ENCODE measurements at regions not wholly inside any gene's neighbourhood (a gene's known extent, or its start where the extent isn't known, plus 50 kb on each side); places are given as distances from the start of the nearest gene placed in this dataset.

DNA sequence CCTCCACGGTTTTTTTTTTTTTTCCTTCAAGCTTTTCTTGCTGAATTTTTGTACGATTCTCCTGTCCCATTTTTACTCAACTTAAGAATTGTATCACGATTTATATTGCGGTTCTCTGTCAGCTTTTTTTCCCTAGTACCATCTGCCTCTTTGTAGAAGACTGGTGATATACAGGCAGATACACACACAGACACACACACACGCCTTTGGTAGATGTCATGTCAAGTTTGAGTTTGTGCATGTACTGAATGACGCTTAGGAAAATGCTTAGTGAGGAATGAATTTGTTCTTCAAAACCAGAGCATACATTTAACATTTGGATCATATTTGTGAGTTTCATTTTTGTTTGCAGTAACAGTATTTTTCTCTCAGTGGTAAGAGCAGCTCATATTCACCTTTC, 82.0 kb upstream of the MBNL2 start:
- Histone ChIP-seq H3K4me1 (replicated peaks in 1 of 4; ENCODE audit: control insufficient read depth in 3 of 4, insufficient read depth in 4 of 4, low read length in 3 of 4) (peaks cover 0 to 4% (median 3%) of the 10 kb centered on the region in 4 experiments; a peak in 2 of 7 replicates), H4K91ac (replicated peaks; ENCODE audit: insufficient read length, low read length) (no peak overlapping the region), H2BK12ac (ENCODE audit: low read depth, low read length) (no peak overlapping the region), H2AFZ (ENCODE audit: low read length) (no peak overlapping the region), H3K36me3 (ENCODE audit: control insufficient read depth in 2 of 4, insufficient read depth in 4 of 4, low read length in 3 of 4) (no peaks in the 10 kb centered on the region), H3K9me3 (ENCODE audit: insufficient read depth in 2 of 2, low read depth in 1 of 2, low read length in 1 of 2) (no peaks in the 10 kb centered on the region), H3K23ac (ENCODE audit: insufficient read length) (no peak overlapping the region), H3K4ac (replicated peaks; ENCODE audit: insufficient read length, low read depth, low read length) (no peak overlapping the region), H2BK5ac (ENCODE audit: low read depth, low read length) (no peak overlapping the region), H3K27ac (ENCODE audit: low read depth, low read length) (no peak overlapping the region), H2BK20ac (ENCODE audit: low read length) (no peak overlapping the region), H3K56ac (replicated peaks; ENCODE audit: insufficient read length, low read depth, low read length) (no peak overlapping the region), H3K4me2 (ENCODE audit: insufficient read depth in 1 of 2, low read depth in 2 of 2, low read length in 2 of 2) (no peak overlapping the region), H3K79me1 (ENCODE audit: low read depth, low read length) (no peaks in the 10 kb centered on the region), H3K18ac (ENCODE audit: extremely low read depth, low read length) (no peak overlapping the region), H3K9ac (replicated peaks in 1 of 4; ENCODE audit: extremely low read depth in 1 of 4, low read depth in 3 of 4, low read length in 3 of 4) (no peak overlapping the region), H3K27me3 (replicated peaks in 1 of 4; ENCODE audit: control insufficient read depth in 3 of 4, extremely low read depth in 1 of 4, insufficient read depth in 3 of 4, low read length in 3 of 4) (no peaks in the 10 kb centered on the region; a peak in 1 of 7 replicates), H3K23me2 (ENCODE audit: low read depth, low read length) (no peaks in the 10 kb centered on the region), H2BK120ac (replicated peaks; ENCODE audit: low read depth, low read length) (no peak overlapping the region), H4K20me1 (replicated peaks in 1 of 2; ENCODE audit: control insufficient read depth in 1 of 2, insufficient read depth in 2 of 2, low read length in 2 of 2) (no peaks in the 10 kb centered on the region), H2AK5ac (ENCODE audit: low read depth, low read length) (no peak overlapping the region), H4K8ac (ENCODE audit: extremely low read depth, insufficient read depth, low read length) (no peak overlapping the region), H3K79me2 (ENCODE audit: control insufficient read depth in 1 of 2, insufficient read depth in 2 of 2, low read length in 2 of 2) (no peaks in the 10 kb centered on the region), H4K5ac (ENCODE audit: insufficient read length, low read depth, low read length) (no peak overlapping the region), H3K14ac (ENCODE audit: insufficient read length) (no peak overlapping the region), H3K4me3 (ENCODE audit: extremely low read depth in 1 of 4, insufficient read depth in 2 of 4, low read depth in 3 of 4, low read length in 4 of 4) (no peak overlapping the region), H2BK15ac (ENCODE audit: low read length) (no peak overlapping the region)
- FAIRE-seq: no peak
- ChIA-PET POLR2A (ENCODE audit: partially characterized antibody) (no interaction called here), CTCF (ENCODE audit: partially characterized antibody) (interaction anchor here (1.0 kb wide), 1 partner anchor 32 kb away, joined by 3 read pairs; no protein-coding TSS in a partner anchor)
- DNase-seq (ENCODE audit: low read depth in 1 of 2, low spot score in 2 of 2): no peak
- WGBS, 2 experiments (ENCODE audit: extremely low coverage in 1 of 2, insufficient coverage in 1 of 2, insufficient read length in 1 of 2, insufficient replicate concordance in 2 of 2, low coverage in 1 of 2, low lambda C conversion rate in 2 of 2, missing lambda C conversion rate in 1 of 2): 91% methylated on average over 5 of the region's 6 CpGs; no CpG with 5 or more reads in 1 of the 2 experiments
- TF ChIP-seq RBBP5 (IDR thresholded peaks at IDR 0.05; ENCODE audit: borderline replicate concordance, low read depth, low read length) (no peak), RNF2 (IDR thresholded peaks at IDR 0.05; ENCODE audit: borderline replicate concordance, low read depth, low read length, missing control alignments, poor library complexity, severe bottlenecking) (no peak), TCF12 (IDR thresholded peaks at IDR 0.05; ENCODE audit: low read depth, low read length) (no peak), E2F6 (IDR thresholded peaks at IDR 0.05) (no peak), GABPA (IDR thresholded peaks at IDR 0.05; ENCODE audit: borderline replicate concordance, insufficient read depth, low read length) (no peak), HDAC2 (IDR thresholded peaks at IDR 0.05; ENCODE audit: borderline replicate concordance in 1 of 2, low read depth in 2 of 2, low read length in 2 of 2) (no peak), EGR1 (IDR thresholded peaks at IDR 0.05; ENCODE audit: borderline replicate concordance, low read depth, low read length) (no peak), TAF1 (IDR thresholded peaks at IDR 0.05; ENCODE audit: low read depth, low read length) (no peak), TAF7 (optimal IDR thresholded peaks at IDR 0.05; ENCODE audit: borderline replicate concordance, low read depth, low read length) (no peak), YY1 (IDR thresholded peaks at IDR 0.05; ENCODE audit: low read depth, low read length) (no peak), MAX (IDR thresholded peaks at IDR 0.05) (no peak), RAD21 (IDR thresholded peaks at IDR 0.05 in 1 of 2, conservative IDR thresholded peaks at IDR 0.05 in 1 of 2; ENCODE audit: low read depth in 2 of 2, low read length in 2 of 2) (no peak)
